ENCODE measurements at regions not wholly inside any gene's neighbourhood (a gene's known extent, or its start where the extent isn't known, plus 50 kb on each side); places are given as distances from the start of the nearest gene placed in this dataset.

DNA sequence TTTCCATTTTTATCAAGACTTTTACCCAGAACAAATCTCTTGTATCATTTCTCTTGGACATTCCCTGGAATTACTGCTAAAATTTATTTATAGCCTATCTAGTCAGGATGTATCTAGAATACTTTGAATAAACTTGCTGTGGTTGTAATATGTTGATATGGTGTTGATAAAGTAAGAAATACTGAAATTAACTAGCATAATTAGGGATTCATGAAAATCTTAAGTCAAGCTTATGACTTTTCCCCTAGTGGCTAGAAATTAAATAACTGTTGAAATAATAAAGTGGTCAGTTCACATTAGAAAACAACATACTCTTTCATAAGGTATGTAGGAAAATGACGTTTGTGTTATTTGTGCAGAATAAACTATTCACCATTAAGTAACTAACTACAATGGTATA is 73.1 kb upstream of the ANKRD50 start:
- H3K4me1 ChIP-seq (ENCODE audit: control insufficient read depth, insufficient read depth, low read length) = no peaks in the 10 kb centered on the region
- no peak overlapping the region for H3K4me3 ChIP-seq (ENCODE audit: low read length in 2 of 2)
- no peaks in the 10 kb centered on the region for H3K27me3 ChIP-seq (ENCODE audit: control insufficient read depth in 1 of 2, insufficient read depth in 2 of 2, low read length in 2 of 2)
- no peak overlapping the region for H3K27ac ChIP-seq (ENCODE audit: low read length)
- no peak overlapping the region for H3K9ac ChIP-seq (ENCODE audit: low read length in 2 of 2)
- no peaks in the 10 kb centered on the region for H3K9me3 ChIP-seq (ENCODE audit: control insufficient read depth in 2 of 2, low read length in 2 of 2)
- no peaks in the 10 kb centered on the region for H3K36me3 ChIP-seq (ENCODE audit: control insufficient read depth in 2 of 2, insufficient read depth in 2 of 2, low read length in 2 of 2)

DNA sequence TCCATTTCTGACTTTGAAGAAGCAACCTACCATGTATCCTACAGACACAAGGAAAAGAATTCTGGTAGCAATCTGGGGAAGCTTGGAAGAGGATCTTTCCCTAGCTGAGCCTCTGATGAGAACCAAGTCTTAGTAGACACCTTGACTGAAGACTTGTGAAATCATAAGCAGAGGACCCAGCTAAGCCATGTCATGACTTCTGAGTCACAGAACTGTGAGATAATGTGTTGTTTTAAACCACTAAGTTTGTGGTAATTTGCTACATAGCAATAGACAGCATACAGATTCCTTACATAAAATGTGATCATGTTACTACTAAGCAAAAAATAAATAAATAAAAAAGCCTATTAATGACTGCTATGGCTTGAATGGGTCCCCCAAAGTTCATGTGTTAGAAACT is 71.3 kb upstream of the ANKRD50 start:
- Histone ChIP-seq H3K9ac (ENCODE audit: low read length in 2 of 2) (no peak overlapping the region), H3K4me3 (ENCODE audit: low read length in 2 of 2) (no peak overlapping the region), H3K9me3 (ENCODE audit: control insufficient read depth in 2 of 2, low read length in 2 of 2) (no peaks in the 10 kb centered on the region), H3K4me1 (ENCODE audit: control insufficient read depth, insufficient read depth, low read length) (no peaks in the 10 kb centered on the region), H3K27ac (ENCODE audit: low read length) (no peak overlapping the region), H3K36me3 (ENCODE audit: control insufficient read depth in 2 of 2, insufficient read depth in 2 of 2, low read length in 2 of 2) (no peaks in the 10 kb centered on the region), H3K27me3 (ENCODE audit: control insufficient read depth in 1 of 2, insufficient read depth in 2 of 2, low read length in 2 of 2) (no peaks in the 10 kb centered on the region)

DNA sequence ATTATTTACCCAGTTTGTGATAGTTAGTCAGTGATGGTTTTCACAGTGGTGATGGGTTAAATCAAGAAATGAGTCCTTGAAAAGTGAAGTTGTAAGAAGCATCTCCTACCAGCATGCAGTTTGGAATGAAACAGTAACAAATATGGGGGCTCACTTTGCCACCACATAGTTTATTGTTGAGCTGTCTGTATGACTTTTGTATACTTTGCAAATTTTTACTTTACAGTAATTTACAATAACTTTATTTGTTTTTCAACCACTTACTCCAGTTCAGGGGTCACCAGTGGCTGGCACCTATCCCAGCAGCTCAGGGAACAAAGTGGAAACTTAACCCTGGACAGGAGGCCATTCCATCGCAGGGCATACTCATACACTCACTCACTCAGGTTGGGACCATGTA is 64.5 kb upstream of the ANKRD50 start:
- Histone ChIP-seq H3K36me3 (ENCODE audit: control insufficient read depth in 2 of 2, insufficient read depth in 2 of 2, low read length in 2 of 2) (no peaks in the 10 kb centered on the region), H3K9me3 (ENCODE audit: control insufficient read depth in 2 of 2, low read length in 2 of 2) (no peaks in the 10 kb centered on the region), H3K27ac (ENCODE audit: low read length) (no peak overlapping the region), H3K4me1 (ENCODE audit: control insufficient read depth, insufficient read depth, low read length) (no peaks in the 10 kb centered on the region), H3K9ac (ENCODE audit: low read length in 2 of 2) (no peak overlapping the region), H3K4me3 (ENCODE audit: low read length in 2 of 2) (no peak overlapping the region), H3K27me3 (ENCODE audit: control insufficient read depth in 1 of 2, insufficient read depth in 2 of 2, low read length in 2 of 2) (no peaks in the 10 kb centered on the region)

DNA sequence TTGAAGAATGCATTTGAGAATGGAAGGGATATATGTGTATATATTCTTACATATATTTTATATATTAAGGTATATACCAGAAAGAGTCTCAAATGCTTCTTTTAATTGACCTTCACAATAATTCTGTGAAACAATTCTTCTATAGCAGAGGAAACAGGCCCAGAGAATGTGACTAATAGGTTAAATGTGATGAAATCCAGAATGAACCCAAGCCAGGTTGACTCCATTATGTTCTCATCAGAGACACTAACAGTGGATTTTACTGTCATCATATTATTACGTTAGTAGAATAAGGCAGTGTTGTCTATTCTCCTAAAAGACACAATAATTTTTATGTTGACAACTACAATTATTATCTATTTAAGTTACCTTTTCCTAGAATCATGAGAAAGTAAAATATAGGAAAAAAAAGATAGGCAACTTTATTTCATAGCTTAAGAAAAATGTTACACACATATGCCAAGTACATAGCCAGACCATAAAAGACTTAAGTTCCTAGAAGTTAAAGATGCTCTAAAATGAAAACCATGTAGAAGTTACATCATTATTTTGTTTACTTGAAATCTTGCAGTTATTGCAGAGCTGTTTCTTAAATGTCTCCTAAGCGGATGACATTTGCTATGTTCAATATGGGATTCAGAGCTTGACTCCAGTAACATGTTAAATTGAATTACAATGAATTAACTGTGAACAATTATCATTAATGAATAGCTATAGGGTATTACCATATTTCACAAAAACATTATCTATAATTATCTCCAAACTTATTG is 56.2 kb upstream of the ANKRD50 start:
- no peaks in the 10 kb centered on the region for H3K27me3 ChIP-seq (ENCODE audit: control insufficient read depth in 1 of 2, insufficient read depth in 2 of 2, low read length in 2 of 2)

DNA sequence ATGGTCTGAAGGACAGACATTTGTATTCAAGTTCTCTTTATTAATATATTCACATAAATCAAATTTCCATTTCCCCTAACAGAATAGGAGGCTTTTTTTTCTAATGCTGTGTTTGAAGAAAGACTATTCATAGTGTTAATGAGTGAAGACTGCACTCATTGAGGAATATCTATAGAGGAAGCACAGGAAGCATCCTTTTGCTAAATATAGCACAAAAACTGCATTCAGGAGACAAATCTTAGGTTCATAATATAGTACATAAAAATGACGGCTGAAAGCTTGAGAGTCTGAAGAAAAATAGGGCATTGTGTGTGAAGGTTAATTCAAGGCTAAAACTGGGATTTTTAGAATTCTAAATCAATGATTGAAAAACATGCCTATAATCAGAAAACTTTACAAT is 50.4 kb upstream of the ANKRD50 start:
- no peaks in the 10 kb centered on the region for H3K9me3 ChIP-seq (ENCODE audit: control insufficient read depth in 2 of 2, low read length in 2 of 2)
- no peaks in the 10 kb centered on the region for H3K27me3 ChIP-seq (ENCODE audit: control insufficient read depth in 1 of 2, insufficient read depth in 2 of 2, low read length in 2 of 2)

More for the DNA sequence above, 56.2 kb upstream of the ANKRD50 start:
- Histone ChIP-seq H3K9ac (ENCODE audit: low read length in 2 of 2) (no peak overlapping the region), H3K36me3 (ENCODE audit: control insufficient read depth in 2 of 2, insufficient read depth in 2 of 2, low read length in 2 of 2) (no peaks in the 10 kb centered on the region), H3K4me1 (ENCODE audit: control insufficient read depth, insufficient read depth, low read length) (no peaks in the 10 kb centered on the region), H3K9me3 (ENCODE audit: control insufficient read depth in 2 of 2, low read length in 2 of 2) (no peaks in the 10 kb centered on the region), H3K4me3 (ENCODE audit: low read length in 2 of 2) (no peak overlapping the region), H3K27ac (ENCODE audit: low read length) (no peak overlapping the region)

More for the DNA sequence above, 50.4 kb upstream of the ANKRD50 start:
- no peak overlapping the region for H3K9ac ChIP-seq (ENCODE audit: low read length in 2 of 2)
- H3K36me3 ChIP-seq (ENCODE audit: control insufficient read depth in 2 of 2, insufficient read depth in 2 of 2, low read length in 2 of 2) = no peaks in the 10 kb centered on the region
- H3K4me3 ChIP-seq (ENCODE audit: low read length in 2 of 2) = no peak overlapping the region
- H3K4me1 ChIP-seq (ENCODE audit: control insufficient read depth, insufficient read depth, low read length) = no peaks in the 10 kb centered on the region
- no peak overlapping the region for H3K27ac ChIP-seq (ENCODE audit: low read length)
